ENCODE measurements at regions not wholly inside any gene's neighbourhood (a gene's known extent, or its start where the extent isn't known, plus 50 kb on each side); places are given as distances from the start of the nearest gene placed in this dataset.

GRCh38 chr11:134792677-134793076, 380.6 kb upstream of the B3GAT1 start:
- Histone ChIP-seq H2BK20ac (ENCODE audit: low read depth, low read length, poor library complexity, severe bottlenecking) (no peak overlapping the region), H3K79me1 (ENCODE audit: insufficient read depth, low read depth, low read length, poor library complexity, severe bottlenecking) (no peaks in the 10 kb centered on the region), H3K14ac (ENCODE audit: insufficient read depth, low read length) (no peak overlapping the region), H3K9ac (ENCODE audit: extremely low read depth, insufficient read length, low read length) (no peak overlapping the region), H2BK15ac (ENCODE audit: low read depth, low read length) (no peak overlapping the region), H4K91ac (ENCODE audit: insufficient read length, low read depth, low read length) (no peak overlapping the region), H3K27ac (ENCODE audit: insufficient read length, low read depth, low read length) (no peak overlapping the region), H3K9me3 (ENCODE audit: control insufficient read depth, low read depth, low read length) (no peaks in the 10 kb centered on the region), H3T11ph (ENCODE audit: low read length) (no peak overlapping the region), H4K20me1 (ENCODE audit: control insufficient read depth, insufficient read depth, insufficient read length) (no peaks in the 10 kb centered on the region), H3K23ac (ENCODE audit: insufficient read length, low read depth, low read length) (no peak overlapping the region), H3K4me2 (ENCODE audit: insufficient read depth, insufficient read length, low read length) (no peak overlapping the region), H3K4me1 (ENCODE audit: insufficient read depth, low read length) (no peaks in the 10 kb centered on the region), H2AK5ac (ENCODE audit: insufficient read length, low read length) (no peak overlapping the region), H2BK12ac (ENCODE audit: insufficient read length, low read depth, low read length) (no peak overlapping the region), H4K5ac (ENCODE audit: insufficient read length, low read depth, low read length) (no peak overlapping the region), H2BK5ac (ENCODE audit: insufficient read length, low read length) (no peak overlapping the region), H3K79me2 (ENCODE audit: insufficient read depth, low read length) (no peaks in the 10 kb centered on the region), H3K23me2 (ENCODE audit: insufficient read length, low read depth, low read length, poor library complexity, severe bottlenecking) (no peaks in the 10 kb centered on the region), H3K56ac (ENCODE audit: insufficient read length, low read depth, low read length) (no peak overlapping the region), H4K8ac (replicated peaks; ENCODE audit: insufficient read length, low read depth, low read length) (no peak overlapping the region), H3K18ac (ENCODE audit: insufficient read length, low read depth, low read length) (no peak overlapping the region), H3K4ac (ENCODE audit: low read depth, low read length) (no peak overlapping the region), H3K27me3 (ENCODE audit: insufficient read depth, low read length) (no peaks in the 10 kb centered on the region), H2BK120ac (ENCODE audit: low read depth, low read length, poor library complexity, severe bottlenecking) (no peak overlapping the region), H2AFZ (ENCODE audit: low read length) (no peak overlapping the region)
- no peaks in the 10 kb centered on the region; a peak in 1 of 7 replicates for H3K36me3 Mint-ChIP-seq (ENCODE audit: insufficient read depth in 1 of 3, low read depth in 3 of 3)
- H3K27me3 Mint-ChIP-seq (ENCODE audit: low read depth) = peaks cover 54% of the 10 kb centered on the region
- H3K4me3 Mint-ChIP-seq = no peak overlapping the region
- peaks cover 13 to 18% of the 10 kb centered on the region in 2 experiments for H3K4me1 Mint-ChIP-seq
- H3K27ac Mint-ChIP-seq = no peak overlapping the region
- no peak for DNase-seq
- WGBS (ENCODE audit: extremely low coverage, insufficient read length, low lambda C conversion rate) = no CpG with 5 or more reads among the region's 5 CpGs
- TF ChIP-seq CTCF (conservative IDR thresholded peaks at IDR 0.05) = no peak
- no peaks in the 10 kb centered on the region for H3K9me3 Mint-ChIP-seq
